WTC11 (cell line): ENCODE measurements at regions not wholly inside any gene's neighbourhood (a gene's known extent, or its start where the extent isn't known, plus 50 kb on each side); places are given as distances from the start of the nearest gene placed in this dataset.

Source experiments
- ATAC-seq: fragments of 200-7000 bp; cut with Tn5 transposase; 2 replicates; pipeline ENCODE4 v1.10.0; 2021; ENCODE audit warnings: mild to moderate bottlenecking, moderate library complexity
- CTCF ChIA-PET: fragments of 300-600 bp; sonication (Branson Sonifier 250); formaldehyde crosslinking; loops from one replicate; lab custom pipeline; 2021; ENCODE audit warnings: antibody characterized with exemption; lab: Charles Lee
- POLR2A ChIA-PET: fragments of 350-600 bp; sonication (Branson Sonifier 250); formaldehyde crosslinking; loops from one replicate; lab custom pipeline; 2021; ENCODE audit warnings: antibody characterized with exemption; lab: Charles Lee
- DNase-seq: peaks from one replicate; pipeline ENCODE4 v3.0.0; 2021; ENCODE audit warnings: low spot score
- H3K27ac Mint-ChIP-seq: 2 replicates; pipeline ENCODE4 v1.8.0; 2021; ENCODE audit warnings: mixed read lengths
- H3K27me3 Mint-ChIP-seq: 2 replicates; pipeline ENCODE4 v1.8.0; 2021; ENCODE audit warnings: low read depth, mild to moderate bottlenecking, moderate library complexity, mixed read lengths
- H3K36me3 Mint-ChIP-seq: 2 replicates; pipeline ENCODE4 v1.8.0; 2021; ENCODE audit warnings: mixed read lengths
- H3K4me1 Mint-ChIP-seq: 2 replicates; pipeline ENCODE4 v1.8.0; 2022; ENCODE audit warnings: mixed read lengths
- H3K4me3 Mint-ChIP-seq: 2 replicates; pipeline ENCODE4 v1.8.0; 2021; ENCODE audit warnings: mild to moderate bottlenecking, moderate library complexity, mixed read lengths
- H3K9me3 Mint-ChIP-seq: 2 replicates; pipeline ENCODE4 v1.8.0; 2021; ENCODE audit warnings: mixed read lengths
- MYBL2 ChIP-seq: sonication (generic); formaldehyde crosslinking; IDR thresholded peaks from 2 replicates; pipeline ENCODE4 v1.8.1; 2023; ENCODE audit warnings: mild to moderate bottlenecking, moderate library complexity, missing genetic modification reagents
- NFYB ChIP-seq: sonication (generic); formaldehyde crosslinking; conservative IDR thresholded peaks from 2 replicates; pipeline ENCODE4 v1.8.0; 2022; ENCODE audit warnings: low read depth, missing genetic modification reagents
- ZNF138 ChIP-seq: sonication (generic); formaldehyde crosslinking; conservative IDR thresholded peaks from 2 replicates; pipeline ENCODE4 v1.8.1; 2022; ENCODE audit warnings: mild to moderate bottlenecking, moderate library complexity, missing genetic modification reagents
- ZNF263 ChIP-seq: sonication (generic); formaldehyde crosslinking; IDR thresholded peaks from 2 replicates; pipeline ENCODE4 v1.8.1; 2022; ENCODE audit warnings: low read depth, mild to moderate bottlenecking, moderate library complexity, missing genetic modification reagents
- ZNF416 ChIP-seq: fragments of 250-450 bp; sonication (Bioruptor Pico); IDR thresholded peaks from 2 replicates; pipeline ENCODE4 v1.9.0; 2021; ENCODE audit warnings: mild to moderate bottlenecking, inconsistent platforms
- TF ChIP-seq, protein P1 (sequence below): fragments of 250-450 bp; sonication (Bioruptor Pico); IDR thresholded peaks from 2 replicates; pipeline ENCODE4 v1.9.0; 2021; ENCODE audit warnings: mild to moderate bottlenecking, borderline replicate concordance
- TF ChIP-seq, protein P2 (sequence below): sonication (generic); formaldehyde crosslinking; IDR thresholded peaks from 2 replicates; pipeline ENCODE4 v1.8.0; 2023; ENCODE audit warnings: missing genetic modification reagents
- TF ChIP-seq, protein P3 (sequence below): sonication (generic); formaldehyde crosslinking; conservative IDR thresholded peaks from 2 replicates; pipeline ENCODE4 v1.8.1; 2023; ENCODE audit warnings: mild to moderate bottlenecking, low read depth, missing genetic modification reagents, moderate library complexity
- TF ChIP-seq, protein P4 (sequence below): sonication (generic); formaldehyde crosslinking; IDR thresholded peaks from 2 replicates; pipeline ENCODE4 v1.8.0; 2022; ENCODE audit warnings: missing genetic modification reagents
- TF ChIP-seq, protein P5 (sequence below): fragments of 200-600 bp; IDR thresholded peaks from 2 replicates; pipeline ENCODE4 v1.8.0; 2022; ENCODE audit warnings: antibody characterized with exemption
- TF ChIP-seq, protein P6 (sequence below): sonication (generic); formaldehyde crosslinking; IDR thresholded peaks from 2 replicates; pipeline ENCODE4 v1.8.1; 2023; ENCODE audit warnings: mild to moderate bottlenecking, missing genetic modification reagents, borderline replicate concordance

DNA sequence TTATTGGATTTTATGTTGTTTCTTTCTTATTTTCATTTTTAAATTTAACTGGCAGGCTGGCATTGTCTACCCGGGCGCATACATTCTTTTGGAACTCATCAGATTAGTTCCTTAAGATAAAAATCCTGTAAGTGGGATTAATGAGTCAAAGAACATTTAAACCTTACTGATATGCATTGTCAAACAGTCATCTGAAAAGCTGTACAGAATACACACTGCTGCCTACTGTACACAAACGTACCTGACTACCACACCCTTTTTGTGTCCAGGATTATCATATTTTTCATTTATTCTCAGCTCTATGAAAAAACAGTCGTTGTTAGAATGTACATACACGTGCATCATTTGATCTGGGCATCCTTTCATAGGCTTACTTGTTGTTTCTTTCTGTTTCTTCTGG, 358.3 kb downstream of the EFNB2 start:
- ChIA-PET CTCF (no interaction called here), POLR2A (no interaction called here)
- Mint-ChIP-seq H3K4me1 (peaks cover 17% of the 10 kb centered on the region), H3K27me3 (no peaks in the 10 kb centered on the region), H3K4me3 (no peak overlapping the region), H3K36me3 (no peaks in the 10 kb centered on the region), H3K27ac (no peak overlapping the region), H3K9me3 (peaks cover 5% of the 10 kb centered on the region)
- TF ChIP-seq ZNF138 (no peak), NFYB (CRISPR knock-in tag) (no peak), ZNF416 (no peak), ZNF263 (no peak), MYBL2 (CRISPR knock-in tag) (no peak)
- TF ChIP-seq, protein P1, sequence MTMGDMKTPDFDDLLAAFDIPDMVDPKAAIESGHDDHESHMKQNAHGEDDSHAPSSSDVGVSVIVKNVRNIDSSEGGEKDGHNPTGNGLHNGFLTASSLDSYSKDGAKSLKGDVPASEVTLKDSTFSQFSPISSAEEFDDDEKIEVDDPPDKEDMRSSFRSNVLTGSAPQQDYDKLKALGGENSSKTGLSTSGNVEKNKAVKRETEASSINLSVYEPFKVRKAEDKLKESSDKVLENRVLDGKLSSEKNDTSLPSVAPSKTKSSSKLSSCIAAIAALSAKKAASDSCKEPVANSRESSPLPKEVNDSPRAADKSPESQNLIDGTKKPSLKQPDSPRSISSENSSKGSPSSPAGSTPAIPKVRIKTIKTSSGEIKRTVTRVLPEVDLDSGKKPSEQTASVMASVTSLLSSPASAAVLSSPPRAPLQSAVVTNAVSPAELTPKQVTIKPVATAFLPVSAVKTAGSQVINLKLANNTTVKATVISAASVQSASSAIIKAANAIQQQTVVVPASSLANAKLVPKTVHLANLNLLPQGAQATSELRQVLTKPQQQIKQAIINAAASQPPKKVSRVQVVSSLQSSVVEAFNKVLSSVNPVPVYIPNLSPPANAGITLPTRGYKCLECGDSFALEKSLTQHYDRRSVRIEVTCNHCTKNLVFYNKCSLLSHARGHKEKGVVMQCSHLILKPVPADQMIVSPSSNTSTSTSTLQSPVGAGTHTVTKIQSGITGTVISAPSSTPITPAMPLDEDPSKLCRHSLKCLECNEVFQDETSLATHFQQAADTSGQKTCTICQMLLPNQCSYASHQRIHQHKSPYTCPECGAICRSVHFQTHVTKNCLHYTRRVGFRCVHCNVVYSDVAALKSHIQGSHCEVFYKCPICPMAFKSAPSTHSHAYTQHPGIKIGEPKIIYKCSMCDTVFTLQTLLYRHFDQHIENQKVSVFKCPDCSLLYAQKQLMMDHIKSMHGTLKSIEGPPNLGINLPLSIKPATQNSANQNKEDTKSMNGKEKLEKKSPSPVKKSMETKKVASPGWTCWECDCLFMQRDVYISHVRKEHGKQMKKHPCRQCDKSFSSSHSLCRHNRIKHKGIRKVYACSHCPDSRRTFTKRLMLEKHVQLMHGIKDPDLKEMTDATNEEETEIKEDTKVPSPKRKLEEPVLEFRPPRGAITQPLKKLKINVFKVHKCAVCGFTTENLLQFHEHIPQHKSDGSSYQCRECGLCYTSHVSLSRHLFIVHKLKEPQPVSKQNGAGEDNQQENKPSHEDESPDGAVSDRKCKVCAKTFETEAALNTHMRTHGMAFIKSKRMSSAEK (CRISPR knock-in tag) = no peak
- TF ChIP-seq, protein P2, sequence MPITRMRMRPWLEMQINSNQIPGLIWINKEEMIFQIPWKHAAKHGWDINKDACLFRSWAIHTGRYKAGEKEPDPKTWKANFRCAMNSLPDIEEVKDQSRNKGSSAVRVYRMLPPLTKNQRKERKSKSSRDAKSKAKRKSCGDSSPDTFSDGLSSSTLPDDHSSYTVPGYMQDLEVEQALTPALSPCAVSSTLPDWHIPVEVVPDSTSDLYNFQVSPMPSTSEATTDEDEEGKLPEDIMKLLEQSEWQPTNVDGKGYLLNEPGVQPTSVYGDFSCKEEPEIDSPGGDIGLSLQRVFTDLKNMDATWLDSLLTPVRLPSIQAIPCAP (CRISPR knock-in tag) = no peak
- TF ChIP-seq, protein P3, sequence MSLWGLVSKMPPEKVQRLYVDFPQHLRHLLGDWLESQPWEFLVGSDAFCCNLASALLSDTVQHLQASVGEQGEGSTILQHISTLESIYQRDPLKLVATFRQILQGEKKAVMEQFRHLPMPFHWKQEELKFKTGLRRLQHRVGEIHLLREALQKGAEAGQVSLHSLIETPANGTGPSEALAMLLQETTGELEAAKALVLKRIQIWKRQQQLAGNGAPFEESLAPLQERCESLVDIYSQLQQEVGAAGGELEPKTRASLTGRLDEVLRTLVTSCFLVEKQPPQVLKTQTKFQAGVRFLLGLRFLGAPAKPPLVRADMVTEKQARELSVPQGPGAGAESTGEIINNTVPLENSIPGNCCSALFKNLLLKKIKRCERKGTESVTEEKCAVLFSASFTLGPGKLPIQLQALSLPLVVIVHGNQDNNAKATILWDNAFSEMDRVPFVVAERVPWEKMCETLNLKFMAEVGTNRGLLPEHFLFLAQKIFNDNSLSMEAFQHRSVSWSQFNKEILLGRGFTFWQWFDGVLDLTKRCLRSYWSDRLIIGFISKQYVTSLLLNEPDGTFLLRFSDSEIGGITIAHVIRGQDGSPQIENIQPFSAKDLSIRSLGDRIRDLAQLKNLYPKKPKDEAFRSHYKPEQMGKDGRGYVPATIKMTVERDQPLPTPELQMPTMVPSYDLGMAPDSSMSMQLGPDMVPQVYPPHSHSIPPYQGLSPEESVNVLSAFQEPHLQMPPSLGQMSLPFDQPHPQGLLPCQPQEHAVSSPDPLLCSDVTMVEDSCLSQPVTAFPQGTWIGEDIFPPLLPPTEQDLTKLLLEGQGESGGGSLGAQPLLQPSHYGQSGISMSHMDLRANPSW (CRISPR knock-in tag) = no peak
- TF ChIP-seq, protein P4, sequence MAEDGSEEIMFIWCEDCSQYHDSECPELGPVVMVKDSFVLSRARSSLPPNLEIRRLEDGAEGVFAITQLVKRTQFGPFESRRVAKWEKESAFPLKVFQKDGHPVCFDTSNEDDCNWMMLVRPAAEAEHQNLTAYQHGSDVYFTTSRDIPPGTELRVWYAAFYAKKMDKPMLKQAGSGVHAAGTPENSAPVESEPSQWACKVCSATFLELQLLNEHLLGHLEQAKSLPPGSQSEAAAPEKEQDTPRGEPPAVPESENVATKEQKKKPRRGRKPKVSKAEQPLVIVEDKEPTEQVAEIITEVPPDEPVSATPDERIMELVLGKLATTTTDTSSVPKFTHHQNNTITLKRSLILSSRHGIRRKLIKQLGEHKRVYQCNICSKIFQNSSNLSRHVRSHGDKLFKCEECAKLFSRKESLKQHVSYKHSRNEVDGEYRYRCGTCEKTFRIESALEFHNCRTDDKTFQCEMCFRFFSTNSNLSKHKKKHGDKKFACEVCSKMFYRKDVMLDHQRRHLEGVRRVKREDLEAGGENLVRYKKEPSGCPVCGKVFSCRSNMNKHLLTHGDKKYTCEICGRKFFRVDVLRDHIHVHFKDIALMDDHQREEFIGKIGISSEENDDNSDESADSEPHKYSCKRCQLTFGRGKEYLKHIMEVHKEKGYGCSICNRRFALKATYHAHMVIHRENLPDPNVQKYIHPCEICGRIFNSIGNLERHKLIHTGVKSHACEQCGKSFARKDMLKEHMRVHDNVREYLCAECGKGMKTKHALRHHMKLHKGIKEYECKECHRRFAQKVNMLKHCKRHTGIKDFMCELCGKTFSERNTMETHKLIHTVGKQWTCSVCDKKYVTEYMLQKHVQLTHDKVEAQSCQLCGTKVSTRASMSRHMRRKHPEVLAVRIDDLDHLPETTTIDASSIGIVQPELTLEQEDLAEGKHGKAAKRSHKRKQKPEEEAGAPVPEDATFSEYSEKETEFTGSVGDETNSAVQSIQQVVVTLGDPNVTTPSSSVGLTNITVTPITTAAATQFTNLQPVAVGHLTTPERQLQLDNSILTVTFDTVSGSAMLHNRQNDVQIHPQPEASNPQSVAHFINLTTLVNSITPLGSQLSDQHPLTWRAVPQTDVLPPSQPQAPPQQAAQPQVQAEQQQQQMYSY (CRISPR knock-in tag) = no peak
- TF ChIP-seq, protein P5, sequence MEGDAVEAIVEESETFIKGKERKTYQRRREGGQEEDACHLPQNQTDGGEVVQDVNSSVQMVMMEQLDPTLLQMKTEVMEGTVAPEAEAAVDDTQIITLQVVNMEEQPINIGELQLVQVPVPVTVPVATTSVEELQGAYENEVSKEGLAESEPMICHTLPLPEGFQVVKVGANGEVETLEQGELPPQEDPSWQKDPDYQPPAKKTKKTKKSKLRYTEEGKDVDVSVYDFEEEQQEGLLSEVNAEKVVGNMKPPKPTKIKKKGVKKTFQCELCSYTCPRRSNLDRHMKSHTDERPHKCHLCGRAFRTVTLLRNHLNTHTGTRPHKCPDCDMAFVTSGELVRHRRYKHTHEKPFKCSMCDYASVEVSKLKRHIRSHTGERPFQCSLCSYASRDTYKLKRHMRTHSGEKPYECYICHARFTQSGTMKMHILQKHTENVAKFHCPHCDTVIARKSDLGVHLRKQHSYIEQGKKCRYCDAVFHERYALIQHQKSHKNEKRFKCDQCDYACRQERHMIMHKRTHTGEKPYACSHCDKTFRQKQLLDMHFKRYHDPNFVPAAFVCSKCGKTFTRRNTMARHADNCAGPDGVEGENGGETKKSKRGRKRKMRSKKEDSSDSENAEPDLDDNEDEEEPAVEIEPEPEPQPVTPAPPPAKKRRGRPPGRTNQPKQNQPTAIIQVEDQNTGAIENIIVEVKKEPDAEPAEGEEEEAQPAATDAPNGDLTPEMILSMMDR = no peak
- TF ChIP-seq, protein P6, sequence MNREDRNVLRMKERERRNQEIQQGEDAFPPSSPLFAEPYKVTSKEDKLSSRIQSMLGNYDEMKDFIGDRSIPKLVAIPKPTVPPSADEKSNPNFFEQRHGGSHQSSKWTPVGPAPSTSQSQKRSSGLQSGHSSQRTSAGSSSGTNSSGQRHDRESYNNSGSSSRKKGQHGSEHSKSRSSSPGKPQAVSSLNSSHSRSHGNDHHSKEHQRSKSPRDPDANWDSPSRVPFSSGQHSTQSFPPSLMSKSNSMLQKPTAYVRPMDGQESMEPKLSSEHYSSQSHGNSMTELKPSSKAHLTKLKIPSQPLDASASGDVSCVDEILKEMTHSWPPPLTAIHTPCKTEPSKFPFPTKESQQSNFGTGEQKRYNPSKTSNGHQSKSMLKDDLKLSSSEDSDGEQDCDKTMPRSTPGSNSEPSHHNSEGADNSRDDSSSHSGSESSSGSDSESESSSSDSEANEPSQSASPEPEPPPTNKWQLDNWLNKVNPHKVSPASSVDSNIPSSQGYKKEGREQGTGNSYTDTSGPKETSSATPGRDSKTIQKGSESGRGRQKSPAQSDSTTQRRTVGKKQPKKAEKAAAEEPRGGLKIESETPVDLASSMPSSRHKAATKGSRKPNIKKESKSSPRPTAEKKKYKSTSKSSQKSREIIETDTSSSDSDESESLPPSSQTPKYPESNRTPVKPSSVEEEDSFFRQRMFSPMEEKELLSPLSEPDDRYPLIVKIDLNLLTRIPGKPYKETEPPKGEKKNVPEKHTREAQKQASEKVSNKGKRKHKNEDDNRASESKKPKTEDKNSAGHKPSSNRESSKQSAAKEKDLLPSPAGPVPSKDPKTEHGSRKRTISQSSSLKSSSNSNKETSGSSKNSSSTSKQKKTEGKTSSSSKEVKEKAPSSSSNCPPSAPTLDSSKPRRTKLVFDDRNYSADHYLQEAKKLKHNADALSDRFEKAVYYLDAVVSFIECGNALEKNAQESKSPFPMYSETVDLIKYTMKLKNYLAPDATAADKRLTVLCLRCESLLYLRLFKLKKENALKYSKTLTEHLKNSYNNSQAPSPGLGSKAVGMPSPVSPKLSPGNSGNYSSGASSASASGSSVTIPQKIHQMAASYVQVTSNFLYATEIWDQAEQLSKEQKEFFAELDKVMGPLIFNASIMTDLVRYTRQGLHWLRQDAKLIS (CRISPR knock-in tag) = no peak
- ATAC-seq (no peak), DNase-seq (no peak)
